Esophagus mucosa (tissue), 1 donor: ENCODE measurements at regions not wholly inside any gene's neighbourhood (a gene's known extent, or its start where the extent isn't known, plus 50 kb on each side); places are given as distances from the start of the nearest gene placed in this dataset.

Source experiments
- ATAC-seq: fragments of 200-7000 bp; cut with Tn5 transposase; one replicate; pipeline ENCODE4 v1.9.1; 2020
- donor health status: DM: yes; HTN: yes; CAD: no.

- no peak for ATAC-seq
Observed at GRCh38 chr2:41942278-41942677, 105.5 kb upstream of the PKDCC start.

- ATAC-seq = no peak
Observed at GRCh38 chr2:41943159-41943558, 104.7 kb upstream of the PKDCC start.

GRCh38 chr2:41944220-41944880, 103.5 kb upstream of the PKDCC start:
- no peak for ATAC-seq

- no peak for ATAC-seq
Observed at GRCh38 chr2:41947701-41948396, 100.0 kb upstream of the PKDCC start.

- ATAC-seq = no peak
Observed at GRCh38 chr2:41948397-41948763, 99.4 kb upstream of the PKDCC start.

- no peak for ATAC-seq
Observed at GRCh38 chr2:41949091-41949882, 98.5 kb upstream of the PKDCC start.

- no peak for ATAC-seq
Observed at GRCh38 chr2:41949883-41950665, 97.7 kb upstream of the PKDCC start.

GRCh38 chr2:41950666-41950960, 97.2 kb upstream of the PKDCC start:
- no peak for ATAC-seq

- ATAC-seq = peak; percentile 29
Observed at GRCh38 chr2:41954304-41955291, 93.2 kb upstream of the PKDCC start.

- no peak for ATAC-seq
Observed at GRCh38 chr2:41955316-41956043, 92.3 kb upstream of the PKDCC start.

GRCh38 chr2:41957431-41957830, 90.4 kb upstream of the PKDCC start:
- no peak for ATAC-seq

- ATAC-seq = no peak
Observed at GRCh38 chr2:41958251-41958650, 89.6 kb upstream of the PKDCC start.

- ATAC-seq = no peak
Observed at GRCh38 chr2:41958775-41959174, 89.0 kb upstream of the PKDCC start.

- no peak for ATAC-seq
Observed at GRCh38 chr2:41959760-41960159, 88.1 kb upstream of the PKDCC start.

GRCh38 chr2:41962922-41963622, 84.7 kb upstream of the PKDCC start:
- no peak for ATAC-seq

- no peak for ATAC-seq
Observed at GRCh38 chr2:41963661-41964525, 83.9 kb upstream of the PKDCC start.

- ATAC-seq = no peak
Observed at GRCh38 chr2:41965173-41965908, 82.5 kb upstream of the PKDCC start.

- ATAC-seq = no peak
Observed at GRCh38 chr2:41965909-41966295, 81.9 kb upstream of the PKDCC start.

- ATAC-seq = peak; percentile 68
Observed at GRCh38 chr2:41966431-41966893, 81.4 kb upstream of the PKDCC start.
